GM23248 (cell line): ENCODE measurements at regions not wholly inside any gene's neighbourhood (a gene's known extent, or its start where the extent isn't known, plus 50 kb on each side); places are given as distances from the start of the nearest gene placed in this dataset.

Experiments
- EZH2 ChIP-seq: fragments of 200-600 bp; sonication (generic); IDR thresholded peaks from 2 replicates; pipeline ENCODE4 v1.6.1; 2018; ENCODE audit warnings: antibody characterized with exemption, mild to moderate bottlenecking; ENCODE audit not compliant: insufficient read depth, poor library complexity, severe bottlenecking
- EZH2phosphoT487 ChIP-seq: fragments of 200-600 bp; sonication (generic); IDR thresholded peaks from 2 replicates; pipeline ENCODE4 v1.6.1; 2018; ENCODE audit warnings: antibody characterized with exemption, moderate library complexity, mild to moderate bottlenecking, low read depth; ENCODE audit not compliant: insufficient read depth

DNA sequence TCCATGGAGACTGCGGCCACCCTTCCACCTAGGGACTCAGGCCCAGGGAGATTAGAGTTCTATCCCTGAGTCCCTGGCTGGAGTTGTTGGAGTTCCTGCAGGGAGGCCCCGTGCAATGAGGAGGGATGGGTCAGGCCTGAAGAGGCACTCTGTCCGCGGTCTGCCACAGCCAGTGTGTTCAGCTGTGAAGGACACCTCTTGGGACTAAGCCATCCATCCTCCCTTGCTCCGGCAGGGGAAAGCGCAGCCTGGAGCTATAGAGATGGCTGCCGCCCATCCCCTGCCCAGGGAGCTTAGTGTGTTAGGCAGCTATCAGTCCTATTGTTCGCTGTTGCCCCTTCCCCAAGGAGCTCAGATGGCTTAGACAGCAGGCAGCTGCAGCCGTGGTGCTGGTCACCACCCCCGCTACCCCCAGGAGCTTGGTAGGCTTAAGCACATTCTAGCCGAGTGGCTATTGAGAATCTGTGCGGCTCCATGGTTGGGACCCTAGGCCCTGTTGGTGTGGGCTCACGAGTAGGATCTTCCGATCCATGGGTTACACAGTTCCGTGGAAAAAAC lies 141.3 kb downstream of the CYB561 start:
- no peak for TF ChIP-seq EZH2
- no peak for TF ChIP-seq EZH2phosphoT487
